ENCODE measurements at regions not wholly inside any gene's neighbourhood (a gene's known extent, or its start where the extent isn't known, plus 50 kb on each side); places are given as distances from the start of the nearest gene placed in this dataset.

GRCh38 chr2:136212426-136213378, 94.8 kb upstream of the CXCR4 start:
- TF ChIP-seq RBM39 (optimal IDR thresholded peaks at IDR 0.05; ENCODE audit: low read depth, low read length) (no peak), MYNN (IDR thresholded peaks at IDR 0.05) (no peak), MYNN (CRISPR knock-in tag; IDR thresholded peaks at IDR 0.05) (no peak), ARID2 (IDR thresholded peaks at IDR 0.05) (no peak), POLR2AphosphoS2 (IDR thresholded peaks at IDR 0.05; ENCODE audit: low read length) (no peak), UBTF (IDR thresholded peaks at IDR 0.05; ENCODE audit: borderline replicate concordance in 1 of 2, low read depth in 2 of 2, low read length in 2 of 2) (no peak), CBX2 (IDR thresholded peaks at IDR 0.05; ENCODE audit: insufficient read depth, low read length, poor library complexity, severe bottlenecking) (no peak), POLR3G (IDR thresholded peaks at IDR 0.05; ENCODE audit: extremely low read depth, insufficient read length, insufficient replicate concordance) (no peak), POLR2AphosphoS5 (IDR thresholded peaks at IDR 0.05; ENCODE audit: control insufficient read depth, insufficient read depth, low read depth, low read length) (no peak), CC2D1A (IDR thresholded peaks at IDR 0.05) (no peak), ILF3 (IDR thresholded peaks at IDR 0.05; ENCODE audit: borderline replicate concordance) (no peak), RAD21 (CRISPR knock-in tag; conservative IDR thresholded peaks at IDR 0.05 in 1 of 2, IDR thresholded peaks at IDR 0.05 in 1 of 2) (no peak)
- TF ChIP-seq, protein P1, sequence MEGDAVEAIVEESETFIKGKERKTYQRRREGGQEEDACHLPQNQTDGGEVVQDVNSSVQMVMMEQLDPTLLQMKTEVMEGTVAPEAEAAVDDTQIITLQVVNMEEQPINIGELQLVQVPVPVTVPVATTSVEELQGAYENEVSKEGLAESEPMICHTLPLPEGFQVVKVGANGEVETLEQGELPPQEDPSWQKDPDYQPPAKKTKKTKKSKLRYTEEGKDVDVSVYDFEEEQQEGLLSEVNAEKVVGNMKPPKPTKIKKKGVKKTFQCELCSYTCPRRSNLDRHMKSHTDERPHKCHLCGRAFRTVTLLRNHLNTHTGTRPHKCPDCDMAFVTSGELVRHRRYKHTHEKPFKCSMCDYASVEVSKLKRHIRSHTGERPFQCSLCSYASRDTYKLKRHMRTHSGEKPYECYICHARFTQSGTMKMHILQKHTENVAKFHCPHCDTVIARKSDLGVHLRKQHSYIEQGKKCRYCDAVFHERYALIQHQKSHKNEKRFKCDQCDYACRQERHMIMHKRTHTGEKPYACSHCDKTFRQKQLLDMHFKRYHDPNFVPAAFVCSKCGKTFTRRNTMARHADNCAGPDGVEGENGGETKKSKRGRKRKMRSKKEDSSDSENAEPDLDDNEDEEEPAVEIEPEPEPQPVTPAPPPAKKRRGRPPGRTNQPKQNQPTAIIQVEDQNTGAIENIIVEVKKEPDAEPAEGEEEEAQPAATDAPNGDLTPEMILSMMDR (IDR thresholded peaks at IDR 0.05 in 2 of 3, conservative IDR thresholded peaks at IDR 0.05 in 1 of 3; ENCODE audit: insufficient read depth in 2 of 3, low read depth in 1 of 3, low read length in 3 of 3) = no peak
- TF ChIP-seq, protein P2, sequence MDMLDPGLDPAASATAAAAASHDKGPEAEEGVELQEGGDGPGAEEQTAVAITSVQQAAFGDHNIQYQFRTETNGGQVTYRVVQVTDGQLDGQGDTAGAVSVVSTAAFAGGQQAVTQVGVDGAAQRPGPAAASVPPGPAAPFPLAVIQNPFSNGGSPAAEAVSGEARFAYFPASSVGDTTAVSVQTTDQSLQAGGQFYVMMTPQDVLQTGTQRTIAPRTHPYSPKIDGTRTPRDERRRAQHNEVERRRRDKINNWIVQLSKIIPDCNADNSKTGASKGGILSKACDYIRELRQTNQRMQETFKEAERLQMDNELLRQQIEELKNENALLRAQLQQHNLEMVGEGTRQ (CRISPR knock-in tag; IDR thresholded peaks at IDR 0.05) = no peak
